Uterus (tissue), 3 donors: ENCODE measurements at regions not wholly inside any gene's neighbourhood (a gene's known extent, or its start where the extent isn't known, plus 50 kb on each side); places are given as distances from the start of the nearest gene placed in this dataset.

ENCODE experiments used
- DNase-seq, 2 donors: peaks; one replicate each; pipeline ENCODE4 v3.0.0-alpha.2; 2019 to 2020
- H3K27ac ChIP-seq, 2 donors: fragments of 200-600 bp; sonication (generic); 1 replicate in 1 of 2; 2 replicates in 1 of 2; pipeline ENCODE4 v1.5.1; 2016 to 2018
- H3K27me3 ChIP-seq, 2 donors: fragments of 200-600 bp; sonication (generic); one replicate each; pipeline ENCODE4 v1.5.1; 2018 to 2019; ENCODE audit warnings: control low read depth in 1 of 2
- H3K36me3 ChIP-seq, 2 donors: fragments of 200-600 bp; sonication (generic); one replicate each; pipeline ENCODE4 v1.5.1; 2019; ENCODE audit warnings: control low read depth in 1 of 2
- H3K4me1 ChIP-seq, 2 donors: fragments of 200-600 bp; sonication (generic); one replicate each; pipeline ENCODE4 v1.5.1; 2018 to 2019; ENCODE audit warnings: control low read depth in 1 of 2
- H3K4me3 ChIP-seq, 2 donors: fragments of 200-600 bp; sonication (generic); 1 replicate in 1 of 2; 2 replicates in 1 of 2; pipeline ENCODE4 v1.5.1; 2018 to 2019; ENCODE audit warnings: mild to moderate bottlenecking in 1 of 2
- H3K9me3 ChIP-seq, 2 donors: fragments of 200-600 bp; sonication (generic); one replicate each; pipeline ENCODE4 v1.5.1; 2019; ENCODE audit warnings: control low read depth in 1 of 2
- POLR2A ChIP-seq, 2 donors: fragments of 450-650 bp; IDR thresholded peaks; one replicate each; pipeline ENCODE4 v1.6.1; 2016; ENCODE audit warnings: antibody characterized with exemption in 2 of 2, mild to moderate bottlenecking in 1 of 2, moderate library complexity in 1 of 2
- intact Hi-C: fragments of 100-400 bp; cut with DNase I; formaldehyde crosslinking; loops from one replicate; pipeline ENCODE4 v1.15.1; 2023; ENCODE audit warnings: low total_unique reads
- TF ChIP-seq, protein P1 (sequence below), 4 experiments: fragments of 200-600 bp in 2 of 4; fragments of 450-650 bp in 2 of 4; sonication (generic) in 2 of 4; IDR thresholded peaks; one replicate each; pipeline ENCODE4 v1.5.1; 2016 to 2019; ENCODE audit warnings: antibody characterized with exemption in 4 of 4, mild to moderate bottlenecking in 2 of 4, moderate library complexity in 1 of 4
- donor health status: DM: yes; HTN: yes; CAD: no.

- H3K4me1 ChIP-seq: no peaks in the 10 kb centered on the region
- intact Hi-C loops: no loop called here
- no peak overlapping the region for H3K4me3 ChIP-seq
- no peaks in the 10 kb centered on the region for H3K36me3 ChIP-seq
- DNase-seq: no peak
- H3K27ac ChIP-seq: no peak overlapping the region
- TF ChIP-seq, protein P1, sequence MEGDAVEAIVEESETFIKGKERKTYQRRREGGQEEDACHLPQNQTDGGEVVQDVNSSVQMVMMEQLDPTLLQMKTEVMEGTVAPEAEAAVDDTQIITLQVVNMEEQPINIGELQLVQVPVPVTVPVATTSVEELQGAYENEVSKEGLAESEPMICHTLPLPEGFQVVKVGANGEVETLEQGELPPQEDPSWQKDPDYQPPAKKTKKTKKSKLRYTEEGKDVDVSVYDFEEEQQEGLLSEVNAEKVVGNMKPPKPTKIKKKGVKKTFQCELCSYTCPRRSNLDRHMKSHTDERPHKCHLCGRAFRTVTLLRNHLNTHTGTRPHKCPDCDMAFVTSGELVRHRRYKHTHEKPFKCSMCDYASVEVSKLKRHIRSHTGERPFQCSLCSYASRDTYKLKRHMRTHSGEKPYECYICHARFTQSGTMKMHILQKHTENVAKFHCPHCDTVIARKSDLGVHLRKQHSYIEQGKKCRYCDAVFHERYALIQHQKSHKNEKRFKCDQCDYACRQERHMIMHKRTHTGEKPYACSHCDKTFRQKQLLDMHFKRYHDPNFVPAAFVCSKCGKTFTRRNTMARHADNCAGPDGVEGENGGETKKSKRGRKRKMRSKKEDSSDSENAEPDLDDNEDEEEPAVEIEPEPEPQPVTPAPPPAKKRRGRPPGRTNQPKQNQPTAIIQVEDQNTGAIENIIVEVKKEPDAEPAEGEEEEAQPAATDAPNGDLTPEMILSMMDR (IDR thresholded peaks at IDR 0.05): no peak
- TF ChIP-seq POLR2A (IDR thresholded peaks at IDR 0.05): no peak
- H3K9me3 ChIP-seq: no peaks in the 10 kb centered on the region
- no peaks in the 10 kb centered on the region for H3K27me3 ChIP-seq
These were observed 275.3 kb downstream of the SOX11 start for GRCh38 chr2:5967506-5967905.

- Histone ChIP-seq H3K36me3 (no peaks in the 10 kb centered on the region), H3K27ac (no peak overlapping the region), H3K9me3 (no peaks in the 10 kb centered on the region), H3K27me3 (no peaks in the 10 kb centered on the region), H3K4me3 (no peak overlapping the region), H3K4me1 (no peaks in the 10 kb centered on the region)
- no peak for TF ChIP-seq POLR2A (IDR thresholded peaks at IDR 0.05)
- intact Hi-C loops: no loop called here
- no peak for DNase-seq
These were observed 277.1 kb downstream of the SOX11 start for GRCh38 chr2:5969303-5969702.

DNA sequence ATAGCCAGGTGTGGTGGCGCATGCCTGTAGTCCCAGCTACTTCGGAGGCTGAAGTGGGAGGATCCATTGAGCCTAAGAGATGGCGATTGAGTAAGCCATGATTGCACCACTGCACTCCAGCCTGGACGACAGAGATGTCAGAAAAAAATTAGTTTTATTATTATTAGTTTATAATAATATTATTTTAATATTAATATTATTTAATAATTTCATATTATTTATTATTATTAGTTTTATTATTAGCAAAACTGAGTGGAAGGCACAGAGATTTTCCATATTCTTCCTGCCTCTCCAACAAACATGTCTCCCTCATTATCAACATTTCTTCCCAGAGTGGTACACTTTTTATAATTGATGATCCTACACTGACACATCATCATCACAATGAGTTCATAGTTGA lies 278.2 kb downstream of the SOX11 start:
- DNase-seq: no peak
- Histone ChIP-seq H3K4me1 (no peaks in the 10 kb centered on the region), H3K9me3 (no peaks in the 10 kb centered on the region), H3K27me3 (no peaks in the 10 kb centered on the region), H3K27ac (no peak overlapping the region), H3K4me3 (no peak overlapping the region), H3K36me3 (no peaks in the 10 kb centered on the region)
- TF ChIP-seq, protein P1 (IDR thresholded peaks at IDR 0.05): no peak
- TF ChIP-seq POLR2A (IDR thresholded peaks at IDR 0.05): no peak
- intact Hi-C loops: no loop called here

DNA sequence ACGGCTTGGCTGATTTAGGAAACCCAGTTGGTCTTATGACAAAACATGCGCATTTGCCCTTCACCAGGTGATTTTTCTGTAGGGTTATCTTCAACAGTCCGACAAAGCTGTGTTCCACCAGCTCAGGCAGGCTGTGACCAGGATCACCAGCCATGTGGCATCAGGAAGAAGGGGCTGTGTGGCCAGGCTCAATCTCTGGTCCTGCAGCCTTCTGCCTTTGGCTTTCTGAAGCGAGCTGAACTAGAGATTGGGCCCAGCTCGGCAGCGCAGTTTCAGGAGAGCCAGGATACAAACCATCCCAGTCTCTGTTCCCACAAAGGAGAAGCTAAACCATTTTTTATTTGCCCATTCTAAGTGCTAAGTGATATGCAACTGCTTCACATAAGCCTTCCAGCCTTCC lies 282.3 kb downstream of the SOX11 start:
- Histone ChIP-seq H3K9me3 (no peaks in the 10 kb centered on the region), H3K4me1 (no peaks in the 10 kb centered on the region), H3K27me3 (peaks cover 0 to 6% of the 10 kb centered on the region in 2 donors), H3K36me3 (no peaks in the 10 kb centered on the region), H3K4me3 (no peak overlapping the region), H3K27ac (no peak overlapping the region)
- TF ChIP-seq, protein P1 (IDR thresholded peaks at IDR 0.05): no peak
- TF ChIP-seq POLR2A (IDR thresholded peaks at IDR 0.05): no peak
- intact Hi-C loops: no loop called here
- DNase-seq: no peak

DNA sequence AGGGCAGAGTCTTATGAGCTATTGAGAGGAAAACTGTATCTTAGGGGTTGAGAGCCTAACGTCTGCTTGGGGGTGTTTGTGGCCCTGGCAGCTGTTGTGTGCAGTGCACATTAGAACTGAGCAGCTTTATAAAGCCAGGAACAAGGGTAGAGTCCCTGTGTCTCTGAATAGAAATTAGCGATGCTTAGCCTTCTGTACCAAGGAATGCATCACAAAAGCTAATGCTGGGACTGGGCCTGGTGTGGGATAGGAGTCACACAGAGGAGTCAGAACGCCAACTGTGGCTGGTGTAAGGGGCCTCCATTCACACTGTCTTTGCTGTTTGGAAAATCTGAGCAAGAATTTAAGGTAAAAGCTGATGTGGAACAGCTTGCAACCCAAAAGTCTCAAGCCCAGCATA lies 283.2 kb downstream of the SOX11 start:
- Histone ChIP-seq H3K27me3 (peaks cover 0 to 6% of the 10 kb centered on the region in 2 donors), H3K4me1 (no peaks in the 10 kb centered on the region), H3K9me3 (no peaks in the 10 kb centered on the region), H3K27ac (no peak overlapping the region), H3K4me3 (no peak overlapping the region), H3K36me3 (no peaks in the 10 kb centered on the region)
- intact Hi-C loops: no loop called here
- no peak for DNase-seq
- TF ChIP-seq, protein P1 (IDR thresholded peaks at IDR 0.05): no peak
- no peak for TF ChIP-seq POLR2A (IDR thresholded peaks at IDR 0.05)

- no peaks in the 10 kb centered on the region for H3K9me3 ChIP-seq
- H3K27me3 ChIP-seq: peaks cover 0 to 6% of the 10 kb centered on the region in 2 donors
- no peak overlapping the region for H3K4me3 ChIP-seq
- no peaks in the 10 kb centered on the region for H3K4me1 ChIP-seq
- H3K27ac ChIP-seq: no peak overlapping the region
- intact Hi-C loops: no loop called here
- TF ChIP-seq POLR2A (IDR thresholded peaks at IDR 0.05): no peak
- TF ChIP-seq, protein P1 (IDR thresholded peaks at IDR 0.05): no peak
- DNase-seq: no peak
- H3K36me3 ChIP-seq: no peaks in the 10 kb centered on the region
These were observed 284.4 kb downstream of the SOX11 start for GRCh38 chr2:5976531-5977065.
